A549 (cell line): ENCODE measurements at regions not wholly inside any gene's neighbourhood (a gene's known extent, or its start where the extent isn't known, plus 50 kb on each side); places are given as distances from the start of the nearest gene placed in this dataset.

ENCODE experiments used
- ATAC-seq, 2 experiments: fragments of 200-7000 bp in 1 of 2; fragments of >200 bp in 1 of 2; cut with Nextera tagmentation in 1 of 2; cut with Tn5 transposase in 1 of 2; 3 replicates each; pipeline versions ENCODE4 v1.8.0 to v1.9.1; 2018 to 2020; ENCODE audit warnings: mild to moderate bottlenecking in 1 of 2, moderate library complexity in 1 of 2
- CTCF ChIA-PET: fragments of 300-600 bp; sonication (Branson Sonifier 250); formaldehyde crosslinking; extraction: SDS; loops from one replicate; lab custom pipeline; 2021; ENCODE audit warnings: antibody characterized with exemption, inconsistent platforms; lab: Yijun Ruan, JAX
- POLR2A ChIA-PET: fragments of 350-600 bp; formaldehyde crosslinking; extraction: SDS; loops from one replicate; lab custom pipeline; 2021; ENCODE audit warnings: antibody characterized with exemption, inconsistent platforms; lab: Yijun Ruan, JAX
- DNase-seq, 2 experiments: peaks; one replicate each; pipeline versions ENCODE4 v3.0.0 to v3.0.0-alpha.2; 2011 to 2016; ENCODE audit warnings: low read depth in 1 of 2, low spot score in 1 of 2
- FAIRE-seq: peaks from 2 replicates; lab custom pipeline; 2011; peaks lifted over from hg19 to GRCh38; lab: Jason Lieb, UNC
- H3K27ac ChIP-seq, 2 experiments: fragments of >200 bp; sonication (Bioruptor Twin); formaldehyde crosslinking; 3 replicates each; pipeline ENCODE4 v1.5.1; 2016 to 2017
- H3K4me1 ChIP-seq: fragments of >200 bp; sonication (Bioruptor Twin); formaldehyde crosslinking; 3 replicates; pipeline ENCODE4 v1.6.1; 2016
- H3K4me2 ChIP-seq: fragments of >200 bp; sonication (Bioruptor Twin); formaldehyde crosslinking; 3 replicates; pipeline ENCODE4 v1.6.1; 2016
- H3K4me3 ChIP-seq: fragments of >200 bp; sonication (Bioruptor Twin); formaldehyde crosslinking; 3 replicates; pipeline ENCODE4 v1.5.1; 2016
- H3K9me3 ChIP-seq: fragments of >200 bp; sonication (Bioruptor Twin); formaldehyde crosslinking; 3 replicates; pipeline ENCODE4 v1.6.1; 2016
- BCL3 ChIP-seq: fragments of >200 bp; sonication (Bioruptor Twin); formaldehyde crosslinking; IDR thresholded peaks from 3 replicates; pipeline ENCODE4 v1.6.1; 2016
- CBX2 ChIP-seq: fragments of 200-600 bp; sonication (generic); IDR thresholded peaks from 2 replicates; pipeline ENCODE4 v1.6.1; 2016; ENCODE audit warnings: low read depth, mild to moderate bottlenecking, borderline replicate concordance
- CEBPB ChIP-seq, 2 experiments: fragments of >200 bp in 1 of 2; sonication (Bioruptor Twin) in 1 of 2; formaldehyde crosslinking in 1 of 2; IDR thresholded peaks; 2 replicates each; pipeline ENCODE4 v1.6.1; 2012 to 2016
- CHD2 ChIP-seq: fragments of 150-350 bp; IDR thresholded peaks from 2 replicates; pipeline ENCODE4 v1.6.1; 2014; ENCODE audit warnings: low read length; ENCODE audit not compliant: partially characterized antibody
- E2F6 ChIP-seq: IDR thresholded peaks from 2 replicates; pipeline ENCODE4 v1.6.1; 2012; ENCODE audit warnings: low read depth, borderline replicate concordance
- EP300 ChIP-seq, 2 experiments: fragments of >200 bp; sonication (Bioruptor Twin); formaldehyde crosslinking; IDR thresholded peaks; 2 replicates in 1 of 2; 3 replicates in 1 of 2; pipeline ENCODE4 v1.6.1; 2016 to 2017
- FOSL2 ChIP-seq, 2 experiments: fragments of 450-650 bp in 1 of 2; fragments of >200 bp in 1 of 2; sonication (Bioruptor Twin) in 1 of 2; formaldehyde crosslinking; IDR thresholded peaks; 2 replicates each; pipeline versions ENCODE4 v1.5.0 to v1.6.1; 2016 to 2020; ENCODE audit warnings: mild to moderate bottlenecking in 1 of 2, moderate library complexity in 1 of 2
- FOXS1 ChIP-seq: fragments of 250-450 bp; sonication (Bioruptor Pico); IDR thresholded peaks from 2 replicates; pipeline ENCODE4 v1.5.0; 2020; ENCODE audit warnings: mild to moderate bottlenecking, moderate library complexity
- HMGXB4 ChIP-seq: fragments of 250-450 bp; sonication (Bioruptor Pico); IDR thresholded peaks from 2 replicates; pipeline ENCODE4 v1.5.0; 2021; ENCODE audit warnings: mild to moderate bottlenecking, moderate library complexity, borderline replicate concordance
- MAFK ChIP-seq: fragments of 450-650 bp; IDR thresholded peaks from 2 replicates; pipeline ENCODE4 v1.6.1; 2014; ENCODE audit not compliant: partially characterized antibody
- MYC ChIP-seq: IDR thresholded peaks from 2 replicates; pipeline ENCODE4 v1.6.1; 2012; ENCODE audit warnings: mild to moderate bottlenecking, inconsistent platforms, low read length, improper control_type of control experiment, borderline replicate concordance
- NFE2L2 ChIP-seq: fragments of 150-350 bp; conservative IDR thresholded peaks from 2 replicates; pipeline ENCODE4 v1.6.1; 2014; ENCODE audit warnings: low read length
- PHF8 ChIP-seq: fragments of 200-600 bp; sonication (generic); IDR thresholded peaks from 2 replicates; pipeline ENCODE4 v1.6.1; 2016; ENCODE audit warnings: low read depth, mild to moderate bottlenecking, antibody characterized with exemption, moderate library complexity, borderline replicate concordance
- RARB ChIP-seq: fragments of 250-450 bp; sonication (Bioruptor Pico); IDR thresholded peaks from 2 replicates; pipeline ENCODE4 v1.8.0; 2021; ENCODE audit warnings: mild to moderate bottlenecking, moderate library complexity
- RCOR1 ChIP-seq: fragments of 150-350 bp; IDR thresholded peaks from 2 replicates; pipeline ENCODE4 v1.6.1; 2014; ENCODE audit warnings: antibody characterized with exemption, low read length, low read depth
- RNF2 ChIP-seq: fragments of 200-600 bp; sonication (generic); IDR thresholded peaks from 2 replicates; pipeline ENCODE4 v1.6.1; 2016; ENCODE audit warnings: low read depth, mild to moderate bottlenecking, antibody characterized with exemption, moderate library complexity, borderline replicate concordance
- SMC3 ChIP-seq: fragments of >200 bp; sonication (Bioruptor Twin); formaldehyde crosslinking; IDR thresholded peaks from 3 replicates; pipeline ENCODE4 v1.6.1; 2018; ENCODE audit warnings: inconsistent platforms
- SREBF2 ChIP-seq: fragments of 450-650 bp; IDR thresholded peaks from 2 replicates; pipeline ENCODE4 v1.6.1; 2014; ENCODE audit warnings: mild to moderate bottlenecking, moderate library complexity
- TFCP2L1 ChIP-seq: fragments of 250-450 bp; sonication (Bioruptor Pico); IDR thresholded peaks from 2 replicates; pipeline ENCODE4 v1.5.0; 2021; ENCODE audit warnings: mild to moderate bottlenecking
- USF2 ChIP-seq: fragments of 450-650 bp; IDR thresholded peaks from 2 replicates; pipeline ENCODE4 v1.6.1; 2014; ENCODE audit warnings: antibody characterized with exemption
- ZFP36 ChIP-seq: fragments of 450-650 bp; IDR thresholded peaks from 2 replicates; pipeline ENCODE4 v1.6.1; 2014; ENCODE audit warnings: borderline replicate concordance; ENCODE audit not compliant: partially characterized antibody
- ZSCAN20 ChIP-seq: fragments of 250-450 bp; sonication (Bioruptor Pico); IDR thresholded peaks from 2 replicates; pipeline ENCODE4 v1.8.0; 2022; ENCODE audit warnings: mild to moderate bottlenecking, moderate library complexity
- WGBS: methylation state at CpG from one replicate; pipeline ENCODE4 v1.1.6; 2017; ENCODE audit errors: missing lambda C conversion rate; 5-methylcytosine and 5-hydroxymethylcytosine counted together
- TF ChIP-seq, protein P1 (sequence below): IDR thresholded peaks from 2 replicates; pipeline ENCODE4 v1.6.1; 2012

DNA sequence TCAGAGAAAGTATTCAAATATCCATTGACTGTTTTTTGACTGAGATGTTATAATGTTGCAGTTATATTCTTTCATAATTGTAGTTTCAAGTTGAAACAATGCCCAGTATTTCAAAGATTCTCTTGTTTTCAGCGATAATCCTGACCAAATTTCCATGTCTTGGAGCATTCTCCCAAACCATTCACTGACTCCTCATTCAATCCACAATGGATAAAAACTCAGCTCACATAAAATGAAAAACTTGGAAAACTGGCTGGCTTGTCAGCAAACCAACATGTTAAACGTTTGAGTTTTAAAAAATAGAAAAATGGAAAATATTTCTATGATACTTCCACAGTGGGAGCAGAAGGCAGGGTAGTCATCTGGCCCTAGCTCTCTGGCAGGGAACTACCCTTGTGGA is 184.4 kb downstream of the C7orf25 start:
- DNase-seq (no peak), FAIRE-seq (no peak), ATAC-seq (no peak)
- Histone ChIP-seq H3K9me3 (no peaks in the 10 kb centered on the region), H3K4me2 (no peak overlapping the region), H3K4me1 (no peaks in the 10 kb centered on the region), H3K27ac (no peak overlapping the region), H3K4me3 (no peak overlapping the region)
- no peak for TF ChIP-seq FOSL2 (IDR thresholded peaks at IDR 0.05)
- no peak for TF ChIP-seq FOSL2 (CRISPR knock-in tag; IDR thresholded peaks at IDR 0.05)
- no peak for TF ChIP-seq ZSCAN20 (CRISPR knock-in tag)
- no peak for TF ChIP-seq BCL3
- TF ChIP-seq SMC3: no peak
- no peak for TF ChIP-seq PHF8
- no peak for TF ChIP-seq CHD2
- no peak for TF ChIP-seq SREBF2
- TF ChIP-seq ZFP36: no peak
- CTCF ChIA-PET: interaction anchor here (1.1 kb wide), 1 partner anchor 18 kb away, joined by 3 read pairs; no protein-coding TSS in a partner anchor
- POLR2A ChIA-PET: no interaction called here
- 1% methylated on average over 2 of the region's 2 CpGs for WGBS

DNA sequence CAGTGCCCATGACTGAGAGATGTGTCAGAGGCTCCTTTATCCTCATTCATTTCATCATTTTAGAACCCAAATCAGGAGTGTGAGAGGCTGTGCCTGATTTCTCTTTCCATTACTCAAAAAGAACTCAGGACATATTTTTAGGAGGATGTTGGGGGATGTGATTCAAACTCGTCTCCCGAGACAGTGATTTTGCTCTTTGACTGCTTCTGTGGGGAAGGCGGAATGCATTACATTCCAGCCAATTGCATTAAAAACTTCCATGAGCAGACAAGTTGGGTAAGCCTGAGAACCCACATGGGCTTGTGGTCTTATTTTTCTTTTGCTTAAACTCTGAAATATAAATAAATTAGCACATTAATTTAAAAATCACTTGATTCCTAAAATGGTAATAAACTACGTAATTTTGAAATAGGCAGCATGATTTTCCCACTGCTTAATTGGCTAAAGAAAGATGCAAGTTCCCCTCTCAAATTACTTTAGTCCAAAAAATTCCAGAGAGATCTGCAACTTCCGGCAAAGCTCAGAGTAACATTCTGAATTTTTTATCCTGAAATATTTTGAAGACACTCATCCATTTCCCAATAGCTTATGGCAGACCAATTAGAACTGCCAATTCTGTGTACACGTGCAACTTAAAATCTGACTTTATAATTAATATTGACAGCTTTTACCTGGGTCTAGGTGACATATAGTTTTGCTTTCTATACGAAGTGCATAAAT is 185.6 kb downstream of the C7orf25 start:
- Histone ChIP-seq H3K4me2 (no peak overlapping the region), H3K4me1 (no peaks in the 10 kb centered on the region), H3K9me3 (no peaks in the 10 kb centered on the region), H3K4me3 (no peak overlapping the region), H3K27ac (no peak overlapping the region)
- TF ChIP-seq RNF2 (no peak), USF2 (no peak), CBX2 (no peak), NFE2L2 (no peak), CEBPB (IDR thresholded peaks at IDR 0.05) (no peak), MYC (no peak), CHD2 (no peak), EP300 (IDR thresholded peaks at IDR 0.05) (no peak), BCL3 (no peak), TFCP2L1 (CRISPR knock-in tag) (no peak), RCOR1 (no peak), RARB (CRISPR knock-in tag) (no peak), FOXS1 (CRISPR knock-in tag) (no peak), MAFK (no peak), E2F6 (no peak), HMGXB4 (CRISPR knock-in tag) (no peak)
- TF ChIP-seq, protein P1, sequence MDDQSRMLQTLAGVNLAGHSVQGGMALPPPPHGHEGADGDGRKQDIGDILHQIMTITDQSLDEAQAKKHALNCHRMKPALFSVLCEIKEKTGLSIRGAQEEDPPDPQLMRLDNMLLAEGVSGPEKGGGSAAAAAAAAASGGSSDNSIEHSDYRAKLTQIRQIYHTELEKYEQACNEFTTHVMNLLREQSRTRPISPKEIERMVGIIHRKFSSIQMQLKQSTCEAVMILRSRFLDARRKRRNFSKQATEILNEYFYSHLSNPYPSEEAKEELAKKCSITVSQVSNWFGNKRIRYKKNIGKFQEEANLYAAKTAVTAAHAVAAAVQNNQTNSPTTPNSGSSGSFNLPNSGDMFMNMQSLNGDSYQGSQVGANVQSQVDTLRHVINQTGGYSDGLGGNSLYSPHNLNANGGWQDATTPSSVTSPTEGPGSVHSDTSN: no peak
- ChIA-PET POLR2A (no interaction called here), CTCF (interaction anchor here (0.9 to 1.1 kb wide), 2 partner anchors 19 to 747 kb away, joined by 3 read pairs; no protein-coding TSS in a partner anchor)
- WGBS: 17% methylated on average over 7 of the region's 7 CpGs
- no peak for ATAC-seq
- DNase-seq: no peak
- FAIRE-seq: no peak
